GM23338 (cell line): ENCODE measurements at regions not wholly inside any gene's neighbourhood (a gene's known extent, or its start where the extent isn't known, plus 50 kb on each side); places are given as distances from the start of the nearest gene placed in this dataset.

Experiments
- ATAC-seq: fragments of 200-7000 bp; cut with Tn5 transposase; 3 replicates; pipeline ENCODE4 v1.9.1; 2020
- DNase-seq: peaks from one replicate; pipeline ENCODE4 v3.0.0-alpha.2; 2015; ENCODE audit warnings: low spot score
- H2AFZ ChIP-seq: fragments of 200-600 bp; sonication (generic); 2 replicates; pipeline ENCODE4 v1.8.0; 2016; ENCODE audit warnings: antibody characterized with exemption, mild to moderate bottlenecking, moderate library complexity
- H3F3A ChIP-seq: fragments of 200-600 bp; sonication (generic); replicated peaks from 2 replicates; pipeline ENCODE4 v1.8.0; 2017; ENCODE audit warnings: antibody characterized with exemption, mixed run types, low read depth
- H3K27ac ChIP-seq: fragments of 200-600 bp; sonication (generic); 2 replicates; pipeline ENCODE4 v1.6.1; 2016; ENCODE audit warnings: low read depth
- H3K27me3 ChIP-seq: fragments of 200-600 bp; sonication (generic); 2 replicates; pipeline ENCODE4 v1.8.0; 2016; ENCODE audit warnings: mild to moderate bottlenecking, mixed run types, moderate library complexity; ENCODE audit not compliant: insufficient read depth
- H3K36me3 ChIP-seq: fragments of 200-600 bp; sonication (generic); 2 replicates; pipeline ENCODE4 v1.8.0; 2016; ENCODE audit warnings: mild to moderate bottlenecking; ENCODE audit not compliant: insufficient read depth
- H3K4me1 ChIP-seq: fragments of 200-600 bp; sonication (generic); 2 replicates; pipeline ENCODE4 v1.8.0; 2016; ENCODE audit warnings: mild to moderate bottlenecking, moderate library complexity; ENCODE audit not compliant: insufficient read depth
- H3K4me2 ChIP-seq: fragments of 200-600 bp; sonication (generic); 2 replicates; pipeline ENCODE4 v1.7.1; 2017; ENCODE audit warnings: mixed run types
- H3K4me3 ChIP-seq: fragments of 200-600 bp; sonication (generic); 2 replicates; pipeline ENCODE4 v1.6.1; 2016; ENCODE audit warnings: mixed run types
- H3K79me2 ChIP-seq: fragments of 200-600 bp; sonication (generic); replicated peaks from 2 replicates; pipeline ENCODE4 v1.8.0; 2017; ENCODE audit warnings: mild to moderate bottlenecking; ENCODE audit not compliant: insufficient read depth
- H3K9me2 ChIP-seq: fragments of 200-600 bp; sonication (generic); 2 replicates; pipeline ENCODE4 v1.8.0; 2017; ENCODE audit not compliant: insufficient read depth
- H4K20me1 ChIP-seq: fragments of 200-600 bp; sonication (generic); replicated peaks from 2 replicates; pipeline ENCODE4 v1.8.0; 2017; ENCODE audit warnings: mild to moderate bottlenecking; ENCODE audit not compliant: insufficient read depth
- H3K27ac Mint-ChIP-seq: 2 replicates; pipeline ENCODE4 v1.8.0; 2020; ENCODE audit warnings: inconsistent platforms, mild to moderate bottlenecking, moderate library complexity, mixed read lengths
- H3K27me3 Mint-ChIP-seq: 3 replicates; pipeline ENCODE4 v1.8.0; 2022; ENCODE audit warnings: low read depth, mild to moderate bottlenecking, moderate library complexity, mixed read lengths, inconsistent platforms; ENCODE audit not compliant: insufficient read depth, poor library complexity
- H3K36me3 Mint-ChIP-seq: 3 replicates; pipeline ENCODE4 v1.8.0; 2021; ENCODE audit warnings: low read depth, mild to moderate bottlenecking, inconsistent platforms, moderate library complexity, mixed read lengths
- H3K4me1 Mint-ChIP-seq: 3 replicates; pipeline ENCODE4 v1.8.0; 2020; ENCODE audit warnings: mild to moderate bottlenecking, inconsistent platforms, mixed read lengths
- H3K4me3 Mint-ChIP-seq: 3 replicates; pipeline ENCODE4 v1.8.0; 2021; ENCODE audit warnings: moderate library complexity, mild to moderate bottlenecking, inconsistent platforms, mixed read lengths
- H3K9me3 Mint-ChIP-seq: 3 replicates; pipeline ENCODE4 v1.8.0; 2020; ENCODE audit warnings: moderate library complexity, mild to moderate bottlenecking, inconsistent platforms, mixed read lengths
- CREB1 ChIP-seq: fragments of 250-450 bp; sonication (Bioruptor Pico); IDR thresholded peaks from 2 replicates; pipeline ENCODE4 v1.5.0; 2020; ENCODE audit warnings: low read depth, mild to moderate bottlenecking, moderate library complexity
- JUNB ChIP-seq: IDR thresholded peaks from one replicate; pipeline ENCODE4 v1.6.1; 2016; ENCODE audit warnings: antibody characterized with exemption; ENCODE audit not compliant: unreplicated experiment
- NANOG ChIP-seq: IDR thresholded peaks from 2 replicates; pipeline ENCODE4 v1.6.1; 2016; ENCODE audit warnings: antibody characterized with exemption, borderline replicate concordance
- POLR2AphosphoS5 ChIP-seq: IDR thresholded peaks from 2 replicates; pipeline ENCODE4 v1.6.1; 2016; ENCODE audit warnings: antibody characterized with exemption, low read depth
- ZNF114 ChIP-seq: fragments of 250-450 bp; sonication (Bioruptor Pico); IDR thresholded peaks from 2 replicates; pipeline ENCODE4 v1.5.0; 2020; ENCODE audit warnings: mild to moderate bottlenecking, moderate library complexity
- ZNF462 ChIP-seq: fragments of 250-450 bp; sonication (Bioruptor Pico); IDR thresholded peaks from 2 replicates; pipeline ENCODE4 v1.5.0; 2020; ENCODE audit warnings: mild to moderate bottlenecking, moderate library complexity
- TF ChIP-seq, protein P1 (sequence below), 2 experiments: fragments of 200-600 bp in 1 of 2; sonication (generic) in 1 of 2; conservative IDR thresholded peaks; 2 replicates each; pipeline versions ENCODE4 v1.5.1 to v1.6.1; 2016 to 2017; ENCODE audit warnings: antibody characterized with exemption in 2 of 2, low read depth in 2 of 2, mild to moderate bottlenecking in 2 of 2, moderate library complexity in 1 of 2
- TF ChIP-seq, protein P2 (sequence below): IDR thresholded peaks from one replicate; pipeline ENCODE4 v1.6.1; 2018; ENCODE audit warnings: antibody characterized with exemption; ENCODE audit not compliant: unreplicated experiment

- TF ChIP-seq ZNF462 (CRISPR knock-in tag) (no peak), POLR2AphosphoS5 (no peak), CREB1 (CRISPR knock-in tag) (no peak), ZNF114 (CRISPR knock-in tag) (no peak)
Observed at GRCh38 chr15:62770111-62770660, 272.4 kb upstream of the TPM1 start (continued).

GRCh38 chr15:62770752-62771151 is 271.8 kb upstream of the TPM1 start:
- H3K36me3 ChIP-seq = 0 out of 2 replicates have a peak, but pooled peaks cover 4% of the 10 kb centered on the region
- no peaks in the 10 kb centered on the region for H3K79me2 ChIP-seq
- Mint-ChIP-seq H3K36me3 (peaks cover 9% of the 10 kb centered on the region; the same call in 2 of the 3 replicates), H3K27me3 (peaks cover 2% of the 10 kb centered on the region), H3K4me3 (no peak overlapping the region), H3K9me3 (no peaks in the 10 kb centered on the region), H3K4me1 (peaks cover 5% of the 10 kb centered on the region), H3K27ac (no peak overlapping the region)
- H3K9me2 ChIP-seq = no peaks in the 10 kb centered on the region
- peaks cover 3% of the 10 kb centered on the region; the same call in 1 of the 2 replicates for H3K4me1 ChIP-seq
- no peak overlapping the region for H3K4me3 ChIP-seq
- H4K20me1 ChIP-seq = no peaks in the 10 kb centered on the region
- H2AFZ ChIP-seq = no peak overlapping the region
- no peak for ATAC-seq
- no peaks in the 10 kb centered on the region for H3F3A ChIP-seq
- H3K27me3 ChIP-seq = no peaks in the 10 kb centered on the region
- no peak overlapping the region for H3K4me2 ChIP-seq
- no peak overlapping the region for H3K27ac ChIP-seq
- no peak for DNase-seq
- TF ChIP-seq, protein P1, sequence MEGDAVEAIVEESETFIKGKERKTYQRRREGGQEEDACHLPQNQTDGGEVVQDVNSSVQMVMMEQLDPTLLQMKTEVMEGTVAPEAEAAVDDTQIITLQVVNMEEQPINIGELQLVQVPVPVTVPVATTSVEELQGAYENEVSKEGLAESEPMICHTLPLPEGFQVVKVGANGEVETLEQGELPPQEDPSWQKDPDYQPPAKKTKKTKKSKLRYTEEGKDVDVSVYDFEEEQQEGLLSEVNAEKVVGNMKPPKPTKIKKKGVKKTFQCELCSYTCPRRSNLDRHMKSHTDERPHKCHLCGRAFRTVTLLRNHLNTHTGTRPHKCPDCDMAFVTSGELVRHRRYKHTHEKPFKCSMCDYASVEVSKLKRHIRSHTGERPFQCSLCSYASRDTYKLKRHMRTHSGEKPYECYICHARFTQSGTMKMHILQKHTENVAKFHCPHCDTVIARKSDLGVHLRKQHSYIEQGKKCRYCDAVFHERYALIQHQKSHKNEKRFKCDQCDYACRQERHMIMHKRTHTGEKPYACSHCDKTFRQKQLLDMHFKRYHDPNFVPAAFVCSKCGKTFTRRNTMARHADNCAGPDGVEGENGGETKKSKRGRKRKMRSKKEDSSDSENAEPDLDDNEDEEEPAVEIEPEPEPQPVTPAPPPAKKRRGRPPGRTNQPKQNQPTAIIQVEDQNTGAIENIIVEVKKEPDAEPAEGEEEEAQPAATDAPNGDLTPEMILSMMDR (conservative IDR thresholded peaks at IDR 0.05; ENCODE audit: low read depth in 2 of 2) = no peak
- TF ChIP-seq NANOG (no peak), POLR2AphosphoS5 (no peak), JUNB (no peak)
- TF ChIP-seq, protein P2, sequence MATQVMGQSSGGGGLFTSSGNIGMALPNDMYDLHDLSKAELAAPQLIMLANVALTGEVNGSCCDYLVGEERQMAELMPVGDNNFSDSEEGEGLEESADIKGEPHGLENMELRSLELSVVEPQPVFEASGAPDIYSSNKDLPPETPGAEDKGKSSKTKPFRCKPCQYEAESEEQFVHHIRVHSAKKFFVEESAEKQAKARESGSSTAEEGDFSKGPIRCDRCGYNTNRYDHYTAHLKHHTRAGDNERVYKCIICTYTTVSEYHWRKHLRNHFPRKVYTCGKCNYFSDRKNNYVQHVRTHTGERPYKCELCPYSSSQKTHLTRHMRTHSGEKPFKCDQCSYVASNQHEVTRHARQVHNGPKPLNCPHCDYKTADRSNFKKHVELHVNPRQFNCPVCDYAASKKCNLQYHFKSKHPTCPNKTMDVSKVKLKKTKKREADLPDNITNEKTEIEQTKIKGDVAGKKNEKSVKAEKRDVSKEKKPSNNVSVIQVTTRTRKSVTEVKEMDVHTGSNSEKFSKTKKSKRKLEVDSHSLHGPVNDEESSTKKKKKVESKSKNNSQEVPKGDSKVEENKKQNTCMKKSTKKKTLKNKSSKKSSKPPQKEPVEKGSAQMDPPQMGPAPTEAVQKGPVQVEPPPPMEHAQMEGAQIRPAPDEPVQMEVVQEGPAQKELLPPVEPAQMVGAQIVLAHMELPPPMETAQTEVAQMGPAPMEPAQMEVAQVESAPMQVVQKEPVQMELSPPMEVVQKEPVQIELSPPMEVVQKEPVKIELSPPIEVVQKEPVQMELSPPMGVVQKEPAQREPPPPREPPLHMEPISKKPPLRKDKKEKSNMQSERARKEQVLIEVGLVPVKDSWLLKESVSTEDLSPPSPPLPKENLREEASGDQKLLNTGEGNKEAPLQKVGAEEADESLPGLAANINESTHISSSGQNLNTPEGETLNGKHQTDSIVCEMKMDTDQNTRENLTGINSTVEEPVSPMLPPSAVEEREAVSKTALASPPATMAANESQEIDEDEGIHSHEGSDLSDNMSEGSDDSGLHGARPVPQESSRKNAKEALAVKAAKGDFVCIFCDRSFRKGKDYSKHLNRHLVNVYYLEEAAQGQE = no peak
